GM08714 (cell line): ENCODE measurements at regions not wholly inside any gene's neighbourhood (a gene's known extent, or its start where the extent isn't known, plus 50 kb on each side); places are given as distances from the start of the nearest gene placed in this dataset.

Experiments
- H3K4me3 ChIP-seq: fragments of 200-500 bp; sonication (Bioruptor generic); 2 replicates; pipeline ENCODE4 v1.5.1; 2014; ENCODE audit warnings: mild to moderate bottlenecking, low read length, inconsistent platforms
- ZNF274 ChIP-seq: IDR thresholded peaks from 2 replicates; pipeline ENCODE4 v1.6.1; 2012; ENCODE audit warnings: mild to moderate bottlenecking, low read depth, low read length

DNA sequence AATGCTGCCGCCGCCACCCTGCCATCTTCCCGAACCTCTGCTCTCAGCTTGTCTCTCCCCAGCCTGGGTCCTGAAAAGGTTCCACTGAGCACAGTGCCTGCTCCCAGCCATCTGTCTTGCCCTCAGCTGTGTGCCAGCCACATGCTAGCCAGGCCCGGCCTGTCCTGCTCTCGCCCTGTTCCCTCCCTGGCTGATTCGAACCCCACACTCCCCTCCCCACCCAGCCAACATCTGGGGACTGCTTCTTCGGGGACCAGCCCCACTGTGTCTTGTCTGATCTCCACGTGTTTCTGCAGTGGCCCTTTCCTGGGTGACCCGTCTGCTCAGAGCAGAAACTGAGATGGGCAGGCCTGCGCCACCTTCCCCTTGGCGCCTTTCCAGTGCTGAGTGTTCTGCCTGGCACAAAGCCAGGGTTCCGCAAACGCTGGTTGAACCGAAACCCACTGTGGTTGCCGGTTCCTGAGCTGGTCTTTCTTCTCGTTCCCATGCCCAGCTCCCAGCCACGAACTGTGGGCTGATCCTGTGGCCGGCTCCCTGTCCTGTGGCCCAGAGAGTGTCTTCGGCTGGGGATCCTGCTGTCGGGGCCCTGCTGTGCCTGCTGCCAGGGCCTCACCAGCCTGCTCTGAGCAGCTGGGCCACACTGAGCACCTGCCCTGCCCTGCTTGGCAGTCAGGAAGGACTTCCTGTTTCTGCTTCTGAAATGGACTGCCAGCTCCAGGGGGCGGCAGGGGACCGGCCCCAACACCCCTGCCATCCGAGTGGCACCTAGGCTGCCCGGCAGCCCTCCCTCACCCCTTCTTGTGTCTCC, 62.7 kb upstream of the KLF13 start:
- no peak overlapping the region for H3K4me3 ChIP-seq
- no peak for TF ChIP-seq ZNF274

DNA sequence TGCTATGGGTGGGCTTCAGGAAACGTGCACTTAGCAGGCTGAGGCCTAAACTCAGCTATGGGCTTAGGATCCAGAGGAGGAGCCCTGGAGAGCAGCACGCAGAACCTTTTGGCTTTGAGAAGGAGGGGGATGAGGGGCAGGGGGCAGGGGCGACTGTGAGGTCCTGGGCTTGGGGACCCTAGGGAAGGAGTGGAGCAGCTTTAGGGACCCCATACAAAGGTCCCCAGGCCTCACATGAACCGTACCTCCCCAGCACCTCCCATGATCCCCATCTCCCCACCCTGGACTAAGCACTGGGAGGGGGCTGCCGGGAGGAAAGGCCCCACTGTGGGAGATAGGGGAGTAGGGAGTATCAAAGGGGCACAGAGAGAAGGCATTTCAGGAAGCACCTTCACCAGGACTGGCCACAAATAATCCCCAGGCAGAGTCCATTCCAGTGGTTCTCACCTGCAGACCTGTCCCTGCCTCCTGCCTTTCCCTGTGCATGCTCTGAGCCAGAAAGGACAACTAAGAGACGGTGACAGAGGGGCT, 62.0 kb upstream of the KLF13 start:
- no peak overlapping the region for H3K4me3 ChIP-seq
- no peak for TF ChIP-seq ZNF274

DNA sequence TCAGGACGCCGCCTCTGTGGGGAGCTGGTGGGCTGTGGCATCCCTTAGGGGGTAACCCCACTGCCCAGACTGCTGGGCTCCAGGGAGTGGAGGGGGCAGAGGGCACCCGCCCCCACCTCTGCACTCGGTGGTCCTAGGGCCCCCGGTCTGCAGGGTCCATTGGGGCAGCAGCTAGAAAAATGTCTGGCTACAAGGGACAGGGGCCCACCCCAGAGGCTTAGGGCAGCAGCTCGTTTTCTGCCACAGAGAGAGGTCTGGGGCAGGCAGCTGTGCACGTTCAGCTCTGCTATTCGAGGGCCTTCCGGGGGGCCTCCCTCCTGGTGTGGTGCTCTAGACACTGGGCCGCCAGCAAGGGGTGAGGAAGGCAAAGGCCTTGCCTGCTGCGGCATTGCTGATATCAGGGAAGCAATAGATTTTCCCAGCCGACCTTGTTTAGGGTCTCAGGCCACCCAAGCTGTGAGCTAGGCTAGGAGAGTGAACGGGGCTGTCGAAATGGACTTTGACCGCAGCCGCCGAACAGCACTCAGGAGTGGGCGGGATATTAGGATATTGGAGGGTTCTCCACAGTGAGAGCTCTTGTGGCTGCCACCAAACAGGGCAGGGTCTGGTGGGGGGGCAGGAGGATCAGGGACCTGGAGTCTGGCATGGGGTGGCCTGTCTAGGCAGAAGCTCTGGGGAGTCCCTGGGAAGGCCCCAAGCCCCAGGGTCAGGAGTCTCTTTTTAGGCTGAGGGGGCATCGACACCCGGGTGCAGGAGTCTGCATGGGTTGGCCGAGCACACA, 61.4 kb upstream of the KLF13 start:
- H3K4me3 ChIP-seq, result no peak overlapping the region
- TF ChIP-seq ZNF274, result no peak

DNA sequence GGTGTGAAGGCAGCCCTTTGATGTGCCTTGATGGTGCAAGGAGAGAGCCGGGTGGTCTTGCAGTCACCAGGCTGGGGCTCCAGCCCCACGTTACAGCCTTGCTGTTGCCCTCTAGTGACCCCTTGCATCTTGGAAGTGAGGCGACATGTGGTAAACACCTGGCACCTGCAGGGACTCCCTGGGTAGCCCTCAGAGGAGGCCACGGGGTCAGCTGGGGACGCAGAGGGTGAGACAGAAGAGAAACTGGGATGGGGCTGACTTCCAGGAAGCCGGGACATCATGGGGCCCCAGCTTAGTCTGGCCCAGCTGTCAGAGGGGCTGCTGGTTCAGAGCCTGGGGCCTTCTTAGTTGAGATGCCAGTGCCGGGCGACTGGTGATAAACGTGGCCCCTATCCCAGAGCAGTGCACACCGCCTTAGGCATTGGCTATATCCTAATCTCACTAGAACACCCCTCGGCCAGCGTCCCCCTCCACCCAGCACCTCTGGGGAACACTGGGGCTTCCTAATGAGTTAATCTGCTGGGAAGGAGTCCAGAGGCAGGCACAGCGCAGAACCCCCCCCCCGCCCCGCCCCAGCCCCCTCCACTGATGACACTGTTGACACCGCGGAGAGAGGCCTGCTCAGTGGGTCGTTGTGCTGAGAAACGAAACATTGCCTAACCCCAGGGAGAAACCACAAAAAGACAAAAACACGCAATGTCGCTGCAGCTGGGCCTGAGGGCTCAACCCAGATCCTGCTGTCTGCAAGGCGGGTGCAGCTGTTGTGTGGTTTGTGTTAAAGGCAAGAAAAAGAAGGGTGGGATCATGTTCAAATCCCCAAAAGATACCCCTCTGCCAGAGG, 60.5 kb upstream of the KLF13 start:
- H3K4me3 ChIP-seq, result no peak overlapping the region; the same call in 1 of the 2 replicates
- TF ChIP-seq ZNF274, result no peak

DNA sequence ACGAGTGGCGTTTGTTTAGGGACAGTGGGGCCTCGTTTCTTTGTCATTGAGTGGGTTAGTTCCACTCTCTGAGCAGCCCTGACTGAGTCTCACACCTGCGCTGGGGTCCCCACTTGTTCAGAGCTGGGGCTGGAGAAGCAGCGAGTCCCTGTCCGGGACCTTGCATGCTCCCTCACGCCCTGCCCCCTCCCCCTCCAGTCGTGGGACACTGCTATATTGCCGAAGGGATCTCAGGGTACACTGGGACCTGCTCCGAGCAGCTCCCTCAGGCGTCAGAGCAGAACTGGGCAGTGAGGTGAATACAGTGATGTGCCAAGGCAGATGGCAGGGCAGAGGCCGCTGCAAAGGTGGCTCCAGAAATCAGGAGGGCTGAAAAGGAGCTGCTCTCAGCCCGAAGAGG, 59.9 kb upstream of the KLF13 start:
- TF ChIP-seq ZNF274, result no peak
- H3K4me3 ChIP-seq, result no peak overlapping the region; the same call in 1 of the 2 replicates

DNA sequence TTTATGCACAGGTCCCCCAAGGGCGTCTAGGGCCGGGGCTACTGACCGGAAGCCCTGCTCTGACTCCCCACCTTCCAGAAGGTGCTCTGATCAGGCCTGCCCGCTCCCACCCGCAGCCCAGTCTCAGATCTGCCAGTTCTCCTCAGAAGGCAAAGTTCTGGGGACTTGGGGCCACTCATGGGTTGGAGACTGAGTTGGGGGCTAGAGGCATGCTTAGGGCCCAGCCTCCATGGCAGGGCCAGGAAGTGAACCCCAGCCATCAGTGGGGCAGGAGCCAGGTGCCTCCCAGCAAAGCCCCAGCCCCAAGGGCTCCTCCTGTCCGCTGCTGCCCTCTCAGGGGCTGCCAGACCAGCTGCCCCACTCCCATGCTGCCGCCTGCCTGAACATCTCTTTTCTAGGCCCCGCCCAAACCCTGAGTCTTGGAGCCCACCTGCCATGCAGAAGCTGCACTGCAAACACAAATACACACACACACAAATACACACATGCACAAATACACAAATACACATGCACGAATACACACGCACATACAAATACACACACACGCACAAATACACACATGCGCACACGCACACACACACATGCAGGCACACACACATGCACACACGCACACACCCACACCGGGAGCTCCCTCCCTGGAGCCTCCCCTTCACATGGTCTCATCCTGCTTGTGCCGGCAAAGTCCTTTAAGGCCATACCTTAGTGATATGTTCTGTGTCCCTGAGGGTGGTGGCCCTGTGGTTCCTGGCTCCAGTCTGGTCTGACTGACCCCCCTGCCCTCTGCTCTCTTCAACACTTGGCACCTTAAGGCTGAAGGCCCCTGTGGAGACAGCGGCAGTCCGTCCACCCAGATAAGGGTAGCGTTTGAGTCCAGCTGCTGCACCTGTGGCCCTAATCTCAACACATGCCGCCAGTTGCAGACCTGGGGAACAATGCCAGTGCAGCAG, 59.2 kb upstream of the KLF13 start:
- TF ChIP-seq ZNF274, result no peak
- H3K4me3 ChIP-seq, result no peak overlapping the region; the same call in 1 of the 2 replicates

DNA sequence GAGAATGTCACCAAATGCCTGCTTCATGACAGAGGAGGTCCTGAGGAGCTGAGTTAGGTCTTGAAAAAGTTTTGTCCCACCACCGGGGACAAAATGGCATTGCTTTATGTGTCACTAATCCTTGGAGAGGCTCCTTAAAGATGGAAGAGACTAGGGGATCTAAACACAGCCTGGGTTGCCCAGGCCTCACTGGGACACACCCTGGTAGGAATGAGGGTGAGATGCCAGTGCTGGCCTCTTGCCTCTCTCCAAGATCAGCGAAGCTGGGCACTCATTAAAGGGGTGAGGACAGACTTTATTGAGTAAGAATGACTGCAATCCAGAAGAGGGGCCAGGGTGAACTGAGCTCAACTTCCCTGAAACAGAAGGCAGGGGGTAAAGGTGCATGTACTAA, 58.5 kb upstream of the KLF13 start:
- no peak for TF ChIP-seq ZNF274
- no peak overlapping the region for H3K4me3 ChIP-seq

DNA sequence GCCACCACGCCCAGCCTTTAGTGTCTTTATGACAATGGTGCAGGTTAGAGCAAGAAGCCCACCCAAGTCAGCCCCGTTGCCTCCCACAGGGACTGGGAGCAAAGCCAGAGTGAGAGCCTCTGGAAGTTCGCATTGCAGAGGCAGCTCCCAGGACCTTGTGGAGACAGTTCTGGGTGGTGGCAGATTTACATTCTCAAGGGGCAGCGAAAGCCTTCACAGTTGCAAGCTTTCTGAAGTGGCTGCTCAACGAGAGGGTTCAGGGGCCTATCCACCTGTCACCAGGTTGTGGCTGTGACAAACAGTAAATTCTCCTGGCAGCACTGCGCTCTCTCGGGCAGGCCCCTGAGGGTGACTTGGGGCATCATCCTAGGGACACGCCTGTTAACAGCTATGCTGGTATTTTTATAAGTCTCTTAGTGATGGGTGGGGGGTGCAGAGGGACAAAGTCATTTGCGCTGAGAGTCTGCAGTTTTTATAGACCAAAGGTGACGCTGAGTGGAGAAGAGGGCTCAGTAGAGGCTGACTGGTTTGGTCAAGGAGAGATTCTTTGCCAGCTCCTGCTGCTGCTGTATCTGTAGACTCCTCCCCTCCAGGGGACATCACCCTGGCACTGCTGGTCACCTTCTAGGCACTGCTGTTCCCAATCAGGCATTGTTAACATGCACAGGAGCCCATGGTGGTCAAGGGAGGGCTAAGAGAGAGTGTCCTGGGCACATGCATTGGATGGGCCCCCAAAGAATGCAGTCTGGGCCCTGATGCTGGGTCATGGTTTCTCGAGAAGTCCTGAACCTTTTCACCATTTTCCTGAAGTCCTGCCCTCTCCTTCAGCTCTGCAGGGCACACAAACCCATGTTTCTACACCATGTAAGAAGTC, 57.5 kb upstream of the KLF13 start:
- no peak overlapping the region for H3K4me3 ChIP-seq
- no peak for TF ChIP-seq ZNF274

DNA sequence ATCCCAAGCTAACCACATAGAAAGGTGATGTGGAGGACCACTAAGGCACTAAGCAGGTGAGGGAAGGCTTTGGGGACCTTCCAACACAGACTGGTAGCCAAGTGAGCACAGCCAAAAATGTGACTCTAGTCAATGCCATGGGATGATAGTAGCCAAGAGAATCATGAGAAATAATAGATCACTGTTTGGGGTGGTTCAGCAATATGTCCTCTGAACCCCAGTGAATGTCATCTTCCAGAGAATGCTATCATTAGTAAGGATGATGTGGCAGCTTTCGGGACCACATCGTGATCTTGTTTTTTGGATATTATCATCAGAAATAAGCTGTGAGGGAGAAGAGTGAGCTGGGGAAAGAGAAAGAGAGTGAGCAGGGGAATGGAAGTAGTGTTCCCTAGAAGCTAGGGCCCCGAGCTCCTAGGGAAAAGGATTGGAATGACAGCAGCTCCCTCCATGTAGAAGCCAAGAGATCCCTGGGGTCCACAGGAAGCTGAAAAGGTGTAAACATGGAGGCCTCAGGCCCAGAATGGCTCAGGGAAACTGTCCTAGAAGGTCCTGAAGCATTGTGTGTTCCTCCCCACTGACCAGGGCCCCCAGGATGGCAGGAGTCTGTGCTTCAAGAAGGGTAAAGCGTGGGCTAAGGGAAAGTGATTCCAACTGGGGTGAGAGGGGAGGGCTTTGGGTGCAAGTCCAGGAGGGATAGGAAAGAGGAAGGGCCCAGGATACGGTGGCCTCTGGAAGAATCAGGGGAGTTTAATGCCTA, 56.6 kb upstream of the KLF13 start:
- TF ChIP-seq ZNF274, result no peak
- H3K4me3 ChIP-seq, result no peak overlapping the region

DNA sequence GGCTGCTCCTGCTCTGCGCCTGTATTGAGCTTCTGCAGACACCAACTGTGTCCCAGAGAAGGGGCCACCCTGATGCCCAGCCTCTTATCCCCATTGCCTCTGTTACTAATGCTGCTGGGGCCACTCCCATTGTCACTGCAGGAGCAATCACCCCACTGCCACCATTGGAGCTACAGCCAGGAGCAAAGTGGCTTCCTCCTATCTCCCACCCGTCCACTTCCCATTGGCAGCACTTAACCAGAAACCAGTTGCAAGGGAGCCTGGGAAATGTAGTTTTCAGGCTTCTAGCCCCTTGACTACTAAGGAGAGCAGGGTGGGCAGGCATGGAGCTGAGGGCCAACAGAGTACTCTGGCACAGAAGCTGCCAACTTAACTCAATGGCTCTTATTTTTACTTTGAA, 55.9 kb upstream of the KLF13 start:
- no peak for TF ChIP-seq ZNF274
- H3K4me3 ChIP-seq, result no peak overlapping the region

DNA sequence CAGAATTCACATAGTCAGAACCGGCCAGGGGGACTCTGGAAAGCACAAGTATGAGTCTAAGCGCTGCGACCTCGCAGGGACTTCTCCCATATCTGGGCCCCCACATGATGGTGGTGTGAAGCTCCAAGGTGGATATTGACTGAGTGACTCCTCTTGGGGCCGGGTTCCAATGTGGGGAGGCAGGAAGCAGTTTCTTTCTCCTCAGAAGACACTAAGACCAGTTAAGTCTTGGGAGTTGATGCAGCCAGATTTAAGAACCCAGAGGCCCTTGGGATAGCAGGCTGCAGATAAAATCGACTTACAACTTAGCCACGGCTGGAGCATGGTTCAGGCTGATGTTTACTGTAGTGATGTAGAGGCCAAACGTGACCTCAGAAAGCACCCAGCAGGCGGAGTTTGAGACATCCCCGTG, 55.4 kb upstream of the KLF13 start:
- no peak overlapping the region for H3K4me3 ChIP-seq
- TF ChIP-seq ZNF274, result no peak
